ENCODE measurements at regions not wholly inside any gene's neighbourhood (a gene's known extent, or its start where the extent isn't known, plus 50 kb on each side); places are given as distances from the start of the nearest gene placed in this dataset.

DNA sequence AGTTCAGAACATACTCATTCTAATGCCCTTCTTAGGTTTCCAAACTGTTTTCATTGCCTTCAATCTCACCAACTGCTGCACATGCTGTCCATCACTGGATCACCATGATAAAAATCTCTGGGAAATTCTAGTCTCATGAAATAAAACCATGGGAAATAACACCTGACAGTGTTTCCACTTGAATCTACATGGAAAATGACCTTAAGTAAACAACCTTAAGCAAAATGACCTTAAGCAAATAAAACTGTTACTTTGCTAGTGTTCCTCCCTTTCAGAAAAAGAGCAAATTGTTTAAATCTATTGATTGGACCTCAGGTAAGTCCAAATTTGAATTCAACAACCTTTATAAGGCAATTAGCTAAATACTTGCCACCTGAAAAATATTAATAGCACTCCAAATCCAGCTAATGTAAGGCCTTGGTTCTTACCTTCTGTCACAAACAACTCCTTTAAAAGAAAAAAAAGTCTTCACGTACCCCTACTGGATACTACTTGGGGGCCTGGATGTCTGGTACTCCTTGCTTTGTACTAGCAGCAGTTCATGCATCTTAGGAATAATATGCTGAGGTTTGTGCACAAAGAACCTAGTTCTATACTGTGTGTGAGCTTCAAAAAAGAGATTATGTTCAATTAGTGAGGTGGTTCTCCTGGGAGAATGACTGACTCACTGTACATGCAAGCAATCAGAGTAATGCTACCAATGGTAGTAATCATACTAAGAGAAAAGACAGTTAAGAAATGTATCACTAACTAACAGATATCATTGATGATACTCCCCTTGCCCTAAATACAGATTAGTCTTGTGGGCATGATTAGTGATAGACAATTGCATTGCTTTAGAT, 630.4 kb downstream of the PSAT1 start:
- no peak overlapping the region for H3K4me3 ChIP-seq (ENCODE audit: low read length)
- intact Hi-C loops (cut with micrococcal nuclease) = no loop called here

GRCh38 chr9:78928625-78929405, 631.9 kb downstream of the PSAT1 start:
- Histone ChIP-seq H3K36me3 (ENCODE audit: control insufficient read depth, insufficient read depth, low read length) (no peaks in the 10 kb centered on the region), H3K9me3 (ENCODE audit: control insufficient read depth, insufficient read depth, low read length) (no peaks in the 10 kb centered on the region), H3K27ac (ENCODE audit: low read length) (no peak overlapping the region), H3K4me1 (ENCODE audit: control insufficient read depth, insufficient read depth, low read length) (no peaks in the 10 kb centered on the region), H3K27me3 (ENCODE audit: control insufficient read depth, insufficient read depth, low read length) (no peaks in the 10 kb centered on the region), H3K4me3 (ENCODE audit: low read length) (no peak overlapping the region)
- Mint-ChIP-seq H3K27me3 (ENCODE audit: low read depth in 2 of 2) (no peaks in the 10 kb centered on the region), H3K9me3 (peaks cover 3 to 9% of the 10 kb centered on the region in 2 donors), H3K4me3 (no peak overlapping the region), H3K27ac (no peak overlapping the region), H3K4me1 (no peaks in the 10 kb centered on the region), H3K36me3 (no peaks in the 10 kb centered on the region)
- intact Hi-C loops (cut with micrococcal nuclease) = no loop called here
- TF ChIP-seq CTCF (IDR thresholded peaks at IDR 0.05) = no peak
- ATAC-seq (no peak), DNase-seq (no peak)
- WGBS (ENCODE audit: insufficient coverage) = 73% methylated on average over 7 of the region's 7 CpGs

More for the DNA sequence above, 630.4 kb downstream of the PSAT1 start:
- no peak for DNase-seq
- 100% methylated on average over 1 of the region's 1 CpG for WGBS (ENCODE audit: insufficient coverage)
- H3K4me3 Mint-ChIP-seq = no peak overlapping the region
- H3K36me3 ChIP-seq (ENCODE audit: control insufficient read depth, insufficient read depth, low read length) = no peaks in the 10 kb centered on the region
- H3K27ac ChIP-seq (ENCODE audit: low read length) = no peak overlapping the region
- H3K27ac Mint-ChIP-seq = no peak overlapping the region
- H3K9me3 ChIP-seq (ENCODE audit: control insufficient read depth, insufficient read depth, low read length) = no peaks in the 10 kb centered on the region
- no peaks in the 10 kb centered on the region for H3K36me3 Mint-ChIP-seq
- H3K27me3 ChIP-seq (ENCODE audit: control insufficient read depth, insufficient read depth, low read length) = no peaks in the 10 kb centered on the region
- H3K9me3 Mint-ChIP-seq = peaks cover 2 to 3% of the 10 kb centered on the region in 2 donors
- no peak for ATAC-seq
- no peaks in the 10 kb centered on the region for H3K4me1 Mint-ChIP-seq
- TF ChIP-seq CTCF (IDR thresholded peaks at IDR 0.05) = no peak
- no peaks in the 10 kb centered on the region for H3K4me1 ChIP-seq (ENCODE audit: control insufficient read depth, insufficient read depth, low read length)
- no peaks in the 10 kb centered on the region for H3K27me3 Mint-ChIP-seq (ENCODE audit: low read depth in 2 of 2)

DNA sequence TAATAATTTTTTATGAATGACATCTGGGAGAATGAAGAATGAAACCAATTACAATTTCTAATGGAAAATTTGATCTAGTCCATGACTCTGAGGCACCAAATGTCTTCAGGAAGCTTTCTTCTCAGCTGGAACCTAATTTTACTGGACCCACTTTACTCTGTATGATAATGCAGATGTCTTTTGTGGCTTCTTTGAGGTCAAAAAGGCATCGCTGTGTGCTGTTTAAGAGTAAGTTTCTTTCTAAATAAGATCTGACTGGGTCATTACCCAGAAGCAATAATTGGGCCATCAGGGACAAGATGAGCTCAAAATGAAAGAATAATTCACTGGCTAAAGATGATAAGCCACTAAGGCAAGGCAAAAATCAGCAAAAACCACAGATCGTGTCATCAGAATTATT, 633.4 kb downstream of the PSAT1 start:
- 91% methylated on average over 1 of the region's 2 CpGs for WGBS (ENCODE audit: insufficient coverage)
- TF ChIP-seq CTCF (IDR thresholded peaks at IDR 0.05) = no peak

More for the DNA sequence above, 633.4 kb downstream of the PSAT1 start:
- Mint-ChIP-seq H3K4me1 (no peaks in the 10 kb centered on the region), H3K4me3 (no peak overlapping the region), H3K27ac (no peak overlapping the region), H3K36me3 (no peaks in the 10 kb centered on the region), H3K9me3 (peaks cover 7 to 12% of the 10 kb centered on the region in 2 donors), H3K27me3 (ENCODE audit: low read depth in 2 of 2) (no peaks in the 10 kb centered on the region)
- no peaks in the 10 kb centered on the region for H3K4me1 ChIP-seq (ENCODE audit: control insufficient read depth, insufficient read depth, low read length)
- no peak overlapping the region for H3K4me3 ChIP-seq (ENCODE audit: low read length)
- no peak for ATAC-seq
- H3K27me3 ChIP-seq (ENCODE audit: control insufficient read depth, insufficient read depth, low read length) = no peaks in the 10 kb centered on the region
- H3K9me3 ChIP-seq (ENCODE audit: control insufficient read depth, insufficient read depth, low read length) = no peaks in the 10 kb centered on the region
- no peaks in the 10 kb centered on the region for H3K36me3 ChIP-seq (ENCODE audit: control insufficient read depth, insufficient read depth, low read length)
- intact Hi-C loops (cut with micrococcal nuclease) = no loop called here
- no peak overlapping the region for H3K27ac ChIP-seq (ENCODE audit: low read length)
- DNase-seq = no peak
